Tibial nerve (tissue), 4 donors: ENCODE measurements at regions not wholly inside any gene's neighbourhood (a gene's known extent, or its start where the extent isn't known, plus 50 kb on each side); places are given as distances from the start of the nearest gene placed in this dataset.

Source experiments
- DNase-seq, 2 donors: peaks; one replicate each; pipeline ENCODE4 v3.0.0-alpha.2; 2019; ENCODE audit warnings: low spot score in 2 of 2
- H3K27ac ChIP-seq, 4 donors: fragments of 200-600 bp; sonication (generic) in 3 of 4; one replicate each; pipeline ENCODE4 v1.5.1; 2017 to 2019; ENCODE audit warnings: mild to moderate bottlenecking in 1 of 4
- H3K27me3 ChIP-seq, 2 donors: fragments of 200-600 bp; sonication (generic) in 1 of 2; one replicate each; pipeline versions ENCODE4 v1.5.1 to v1.6.0; 2017 to 2019
- H3K36me3 ChIP-seq, 3 donors: fragments of 200-600 bp; sonication (generic); one replicate each; pipeline ENCODE4 v1.5.1; 2018 to 2019
- H3K4me1 ChIP-seq, 4 donors: fragments of 200-600 bp; sonication (generic) in 3 of 4; one replicate each; pipeline ENCODE4 v1.5.1; 2017 to 2019
- H3K4me3 ChIP-seq, 4 donors: fragments of 200-600 bp; sonication (generic) in 3 of 4; one replicate each; pipeline ENCODE4 v1.5.1; 2017 to 2019; ENCODE audit warnings: mild to moderate bottlenecking in 1 of 4, moderate library complexity in 1 of 4
- H3K9me3 ChIP-seq, 4 donors: fragments of 200-600 bp; sonication (generic) in 3 of 4; one replicate each; pipeline ENCODE4 v1.5.1; 2017 to 2019
- CTCF ChIP-seq, 5 experiments: fragments of 200-600 bp in 3 of 5; fragments of 450-650 bp in 2 of 5; sonication (generic) in 3 of 5; IDR thresholded peaks; one replicate each; pipeline ENCODE4 v1.5.1; 2016 to 2019; ENCODE audit warnings: antibody characterized with exemption in 5 of 5, mild to moderate bottlenecking in 3 of 5, moderate library complexity in 2 of 5
- EP300 ChIP-seq, 2 donors: sonication (generic); formaldehyde crosslinking; IDR thresholded peaks; one replicate each; pipeline ENCODE4 v1.6.1; 2017; ENCODE audit warnings: antibody characterized with exemption in 2 of 2, mild to moderate bottlenecking in 1 of 2
- POLR2A ChIP-seq, 2 donors: fragments of 450-650 bp; IDR thresholded peaks; one replicate each; pipeline ENCODE4 v1.6.1; 2017; ENCODE audit warnings: antibody characterized with exemption in 2 of 2, mild to moderate bottlenecking in 2 of 2, moderate library complexity in 2 of 2
- WGBS, 2 donors: methylation state at CpG; one replicate each; pipeline ENCODE4 v1.1.5; 2018; 5-methylcytosine and 5-hydroxymethylcytosine counted together

GRCh38 chr18:34590503-34590902, 119.6 kb upstream of the DTNA start:
- no peak overlapping the region for H3K4me3 ChIP-seq
- H3K9me3 ChIP-seq: no peaks in the 10 kb centered on the region
- H3K4me1 ChIP-seq: peaks cover 0 to 13% (median 0%) of the 10 kb centered on the region in 4 donors
- no peak overlapping the region for H3K27ac ChIP-seq
- 61 to 71% methylated on average over 2 of the region's 2 CpGs for WGBS, 2 donors
- DNase-seq: no peak
- H3K27me3 ChIP-seq: no peaks in the 10 kb centered on the region
- no peaks in the 10 kb centered on the region for H3K36me3 ChIP-seq
- no peak for TF ChIP-seq EP300 (IDR thresholded peaks at IDR 0.05)
- no peak for TF ChIP-seq POLR2A (IDR thresholded peaks at IDR 0.05)

GRCh38 chr18:34591920-34592444, 118.1 kb upstream of the DTNA start:
- peaks cover 0 to 13% (median 0%) of the 10 kb centered on the region in 4 donors for H3K4me1 ChIP-seq
- H3K4me3 ChIP-seq: no peak overlapping the region
- TF ChIP-seq EP300 (IDR thresholded peaks at IDR 0.05) (no peak), POLR2A (IDR thresholded peaks at IDR 0.05) (no peak), CTCF (IDR thresholded peaks at IDR 0.05) (no peak)
- DNase-seq: no peak
- H3K27me3 ChIP-seq: no peaks in the 10 kb centered on the region
- WGBS, 2 donors: 67 to 95% methylated on average over 2 of the region's 2 CpGs
- no peaks in the 10 kb centered on the region for H3K9me3 ChIP-seq
- H3K36me3 ChIP-seq: no peaks in the 10 kb centered on the region
- no peak overlapping the region for H3K27ac ChIP-seq

- no peak for DNase-seq
- WGBS, 2 donors: 43 to 47% methylated on average over 3 of the region's 3 CpGs
- Histone ChIP-seq H3K36me3 (no peaks in the 10 kb centered on the region), H3K27me3 (no peaks in the 10 kb centered on the region), H3K9me3 (no peaks in the 10 kb centered on the region), H3K4me1 (peaks cover 0 to 13% (median 0%) of the 10 kb centered on the region in 4 donors), H3K27ac (peak overlapping the region in 2 of 4 donors; percentile 82 to 83), H3K4me3 (peak overlapping the region in 3 of 4 donors; percentile 26 to 53 (median 29))
- no peak for TF ChIP-seq EP300 (IDR thresholded peaks at IDR 0.05)
- no peak for TF ChIP-seq CTCF (IDR thresholded peaks at IDR 0.05)
- TF ChIP-seq POLR2A (IDR thresholded peaks at IDR 0.05): no peak
These were observed 117.6 kb upstream of the DTNA start for GRCh38 chr18:34592481-34592880.

- Histone ChIP-seq H3K36me3 (no peaks in the 10 kb centered on the region), H3K4me1 (peaks cover 0 to 13% (median 0%) of the 10 kb centered on the region in 4 donors), H3K27ac (peak overlapping the region; percentile 32 to 83 (median 70)), H3K9me3 (no peaks in the 10 kb centered on the region), H3K27me3 (no peaks in the 10 kb centered on the region), H3K4me3 (peak overlapping the region; percentile 26 to 53 (median 30))
- TF ChIP-seq EP300 (IDR thresholded peaks at IDR 0.05) (peak in 1 of 2 donors; percentile 23), POLR2A (IDR thresholded peaks at IDR 0.05) (no peak), CTCF (IDR thresholded peaks at IDR 0.05) (no peak)
- WGBS, 2 donors: 5 to 9% methylated on average over 8 of the region's 8 CpGs
- peak in 1 of 2 donors; percentile 7 for DNase-seq
These were observed 117.1 kb upstream of the DTNA start for GRCh38 chr18:34592961-34593382.

GRCh38 chr18:34594266-34594665, 115.8 kb upstream of the DTNA start:
- H3K4me1 ChIP-seq: peaks cover 0 to 13% (median 0%) of the 10 kb centered on the region in 4 donors
- H3K27ac ChIP-seq: peak overlapping the region in 3 of 4 donors; percentile 16 to 83 (median 82)
- DNase-seq: no peak
- TF ChIP-seq POLR2A (IDR thresholded peaks at IDR 0.05): no peak
- no peaks in the 10 kb centered on the region for H3K36me3 ChIP-seq
- 56 to 61% methylated on average over 1 of the region's 1 CpG for WGBS, 2 donors
- H3K4me3 ChIP-seq: peak overlapping the region in 2 of 4 donors; percentile 2 to 53
- no peaks in the 10 kb centered on the region for H3K27me3 ChIP-seq
- H3K9me3 ChIP-seq: no peaks in the 10 kb centered on the region

GRCh38 chr18:34595690-34596089, 114.4 kb upstream of the DTNA start:
- H3K4me1 ChIP-seq: peaks cover 0 to 13% (median 0%) of the 10 kb centered on the region in 4 donors
- no peaks in the 10 kb centered on the region for H3K27me3 ChIP-seq
- TF ChIP-seq EP300 (IDR thresholded peaks at IDR 0.05) (no peak), CTCF (IDR thresholded peaks at IDR 0.05) (peak in 1 of 5 experiments; percentile 4)
- H3K36me3 ChIP-seq: no peaks in the 10 kb centered on the region
- H3K27ac ChIP-seq: no peak overlapping the region
- no peaks in the 10 kb centered on the region for H3K9me3 ChIP-seq
- WGBS, 2 donors: 68 to 78% methylated on average over 2 of the region's 2 CpGs
- H3K4me3 ChIP-seq: no peak overlapping the region
- no peak for DNase-seq
